IPS-NIHi7 (cell line): ENCODE measurements at regions not wholly inside any gene's neighbourhood (a gene's known extent, or its start where the extent isn't known, plus 50 kb on each side); places are given as distances from the start of the nearest gene placed in this dataset.
"Not testable (repeated sequence)": the region's sequence is repeated elsewhere in the genome, so short reads cannot be mapped to it uniquely, and the experiment has no call there.

Experiments used
- DNase-seq: peaks from one replicate; pipeline ENCODE4 v3.0.0; 2012; ENCODE audit warnings: mixed read lengths; ENCODE audit errors: extremely low spot score

GRCh38 chr7:49100908-49101740 lies 176.8 kb downstream of the CDC14C start:
- not testable (repeated sequence) for DNase-seq

- no peak for DNase-seq
Measured at GRCh38 chr7:49102411-49102810, 178.1 kb downstream of the CDC14C start.

GRCh38 chr7:49111706-49112105 lies 187.4 kb downstream of the CDC14C start:
- no peak for DNase-seq

- no peak for DNase-seq
Measured at GRCh38 chr7:49112222-49112621, 187.9 kb downstream of the CDC14C start.

GRCh38 chr7:49112647-49113046 lies 188.3 kb downstream of the CDC14C start:
- DNase-seq, result no peak

- peak; percentile 40 for DNase-seq
Measured at GRCh38 chr7:49119706-49120105, 195.4 kb downstream of the CDC14C start.

GRCh38 chr7:49125246-49125645 lies 200.9 kb downstream of the CDC14C start:
- DNase-seq, result no peak

GRCh38 chr7:49127359-49127913 lies 203.1 kb downstream of the CDC14C start:
- no peak for DNase-seq

- DNase-seq, result no peak
Measured at GRCh38 chr7:49137978-49138377, 213.6 kb downstream of the CDC14C start.

- no peak for DNase-seq
Measured at GRCh38 chr7:49150486-49150885, 226.1 kb downstream of the CDC14C start.

- DNase-seq, result no peak
Measured at GRCh38 chr7:49151146-49151545, 226.8 kb downstream of the CDC14C start.

GRCh38 chr7:49158321-49158720 lies 234.0 kb downstream of the CDC14C start:
- DNase-seq, result no peak

GRCh38 chr7:49159536-49159935 lies 235.2 kb downstream of the CDC14C start:
- no peak for DNase-seq

GRCh38 chr7:49166441-49166840 lies 242.1 kb downstream of the CDC14C start:
- peak; percentile 28 for DNase-seq

GRCh38 chr7:49172639-49173038 lies 248.3 kb downstream of the CDC14C start:
- DNase-seq, result no peak

- DNase-seq, result no peak
Measured at GRCh38 chr7:49174396-49174795, 250.0 kb downstream of the CDC14C start.

GRCh38 chr7:49187543-49188268 lies 263.4 kb downstream of the CDC14C start:
- DNase-seq, result peak; percentile 18

- DNase-seq, result no peak
Measured at GRCh38 chr7:49228426-49229098, 304.2 kb downstream of the CDC14C start.

GRCh38 chr7:49229246-49229645 lies 304.9 kb downstream of the CDC14C start:
- DNase-seq, result no peak

- DNase-seq, result no peak
Measured at GRCh38 chr7:49243521-49243920, 319.2 kb downstream of the CDC14C start.

- DNase-seq, result peak; percentile 38
Measured at GRCh38 chr7:49244543-49244942, 320.2 kb downstream of the CDC14C start.

GRCh38 chr7:49245062-49245461 lies 320.7 kb downstream of the CDC14C start:
- peak; percentile 13 for DNase-seq
